NB4 (cell line): ENCODE measurements at regions not wholly inside any gene's neighbourhood (a gene's known extent, or its start where the extent isn't known, plus 50 kb on each side); places are given as distances from the start of the nearest gene placed in this dataset.

Experiments
- CTCF ChIP-seq: IDR thresholded peaks from one replicate; pipeline ENCODE4 v1.5.1; 2012; ENCODE audit warnings: low read depth, low read length
- MAX ChIP-seq: IDR thresholded peaks from 2 replicates; pipeline ENCODE4 v1.6.1; 2011; ENCODE audit warnings: low read depth, low read length
- MYC ChIP-seq: IDR thresholded peaks from 2 replicates; pipeline ENCODE4 v1.6.1; 2011; ENCODE audit warnings: low read depth, low read length
- POLR2A ChIP-seq: IDR thresholded peaks from 2 replicates; pipeline ENCODE4 v1.6.1; 2011; ENCODE audit warnings: mild to moderate bottlenecking; ENCODE audit not compliant: insufficient read length; ENCODE audit errors: extremely low read depth

GRCh38 chr2:23023722-23024121, 361.3 kb upstream of the KLHL29 start:
- no peak for TF ChIP-seq CTCF
- TF ChIP-seq MYC, result no peak
- TF ChIP-seq MAX, result no peak
- no peak for TF ChIP-seq POLR2A
